Neural crest cell (in vitro differentiated cells): ENCODE measurements at regions not wholly inside any gene's neighbourhood (a gene's known extent, or its start where the extent isn't known, plus 50 kb on each side); places are given as distances from the start of the nearest gene placed in this dataset.

ENCODE experiments used
- DNase-seq: peaks from one replicate; pipeline ENCODE4 v3.0.0; 2021; ENCODE audit warnings: low read depth, mixed read lengths, low spot score
- H3K27ac Mint-ChIP-seq: one replicate; pipeline ENCODE4 v1.8.0; 2021; ENCODE audit warnings: mild to moderate bottlenecking, mixed read lengths; ENCODE audit not compliant: unreplicated experiment
- H3K27me3 Mint-ChIP-seq: 2 replicates; pipeline ENCODE4 v1.8.0; 2021; ENCODE audit warnings: low read depth, mild to moderate bottlenecking, mixed read lengths
- H3K36me3 Mint-ChIP-seq: 2 replicates; pipeline ENCODE4 v1.8.0; 2021; ENCODE audit warnings: low read depth, mild to moderate bottlenecking, mixed read lengths
- H3K4me1 Mint-ChIP-seq: 2 replicates; pipeline ENCODE4 v1.8.0; 2021; ENCODE audit warnings: mixed read lengths
- H3K4me3 Mint-ChIP-seq: one replicate; pipeline ENCODE4 v1.8.0; 2021; ENCODE audit warnings: mild to moderate bottlenecking, mixed read lengths
- H3K9me3 Mint-ChIP-seq: 2 replicates; pipeline ENCODE4 v1.8.0; 2021; ENCODE audit warnings: mixed read lengths
- CTCF ChIP-seq: fragments of 200-600 bp; sonication (generic); conservative IDR thresholded peaks from 2 replicates; pipeline ENCODE4 v1.5.0; 2021; ENCODE audit warnings: antibody characterized with exemption, mild to moderate bottlenecking

GRCh38 chr2:138979131-138979785 is 199.1 kb upstream of the NXPH2 start:
- H3K36me3 Mint-ChIP-seq, result no peaks in the 10 kb centered on the region
- H3K4me3 Mint-ChIP-seq, result no peak overlapping the region
- peaks cover 12% of the 10 kb centered on the region for H3K9me3 Mint-ChIP-seq
- no peaks in the 10 kb centered on the region for H3K4me1 Mint-ChIP-seq
- no peaks in the 10 kb centered on the region for H3K27me3 Mint-ChIP-seq
- DNase-seq, result no peak
- no peak for TF ChIP-seq CTCF
- H3K27ac Mint-ChIP-seq, result no peak overlapping the region

DNA sequence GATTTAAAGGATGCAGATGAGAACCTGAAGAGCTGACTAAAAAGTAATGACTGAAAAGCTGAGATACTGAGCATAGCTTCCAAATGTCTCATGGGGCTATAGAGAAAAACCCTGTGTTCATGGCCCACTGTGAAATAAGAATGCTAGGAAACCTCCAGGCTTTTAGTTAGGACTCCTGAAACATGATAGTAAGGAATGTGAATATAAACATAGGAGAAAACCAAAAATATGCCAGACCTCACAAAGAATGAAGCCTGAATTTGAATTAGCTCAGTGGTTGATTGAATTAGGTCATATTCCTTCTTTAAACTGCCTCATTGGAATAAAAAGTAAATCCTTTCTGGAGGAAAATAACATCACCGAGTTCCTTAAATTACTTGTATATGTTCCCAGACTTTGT is 194.5 kb upstream of the NXPH2 start:
- H3K27ac Mint-ChIP-seq, result no peak overlapping the region
- no peaks in the 10 kb centered on the region for H3K36me3 Mint-ChIP-seq
- H3K4me1 Mint-ChIP-seq, result no peaks in the 10 kb centered on the region
- no peak for DNase-seq
- no peaks in the 10 kb centered on the region for H3K27me3 Mint-ChIP-seq
- no peak for TF ChIP-seq CTCF
- peaks cover 9% of the 10 kb centered on the region for H3K9me3 Mint-ChIP-seq
- H3K4me3 Mint-ChIP-seq, result no peak overlapping the region

- TF ChIP-seq CTCF, result no peak
- no peaks in the 10 kb centered on the region for H3K4me1 Mint-ChIP-seq
- H3K27me3 Mint-ChIP-seq, result no peaks in the 10 kb centered on the region
- H3K36me3 Mint-ChIP-seq, result no peaks in the 10 kb centered on the region
- H3K4me3 Mint-ChIP-seq, result no peak overlapping the region
- H3K9me3 Mint-ChIP-seq, result no peaks in the 10 kb centered on the region
- no peak overlapping the region for H3K27ac Mint-ChIP-seq
- no peak for DNase-seq
These were observed 184.2 kb upstream of the NXPH2 start for GRCh38 chr2:138964418-138964817.

DNA sequence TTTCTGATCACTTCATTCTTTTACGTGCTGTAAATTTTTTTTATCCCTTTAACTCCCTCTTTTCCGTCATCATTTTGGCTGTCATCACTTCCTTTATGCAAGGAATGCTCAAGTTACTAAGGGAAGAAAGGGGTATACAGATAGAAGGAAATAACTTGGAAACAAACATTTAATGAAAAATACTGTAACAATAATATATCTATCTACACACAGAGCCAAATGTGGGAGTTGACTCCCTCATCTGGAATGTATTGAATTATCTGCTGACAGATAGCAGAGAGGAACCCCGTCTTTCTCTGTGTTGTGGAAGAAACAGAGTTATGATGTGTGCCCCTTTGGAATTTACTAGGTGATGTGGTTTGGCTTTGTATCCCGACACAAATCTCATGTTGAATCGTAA is 182.5 kb upstream of the NXPH2 start:
- peaks cover 3% of the 10 kb centered on the region for H3K9me3 Mint-ChIP-seq
- no peaks in the 10 kb centered on the region for H3K4me1 Mint-ChIP-seq
- no peak for TF ChIP-seq CTCF
- H3K4me3 Mint-ChIP-seq, result no peak overlapping the region
- no peaks in the 10 kb centered on the region for H3K27me3 Mint-ChIP-seq
- no peaks in the 10 kb centered on the region for H3K36me3 Mint-ChIP-seq
- DNase-seq, result no peak
- no peak overlapping the region for H3K27ac Mint-ChIP-seq

GRCh38 chr2:138960191-138960590 is 180.0 kb upstream of the NXPH2 start:
- Mint-ChIP-seq H3K4me3 (no peak overlapping the region), H3K27me3 (no peaks in the 10 kb centered on the region), H3K27ac (no peak overlapping the region), H3K36me3 (no peaks in the 10 kb centered on the region), H3K9me3 (peaks cover 10% of the 10 kb centered on the region), H3K4me1 (no peaks in the 10 kb centered on the region)
- DNase-seq, result no peak
- TF ChIP-seq CTCF, result no peak
